Ovary (tissue), 3 donors: ENCODE measurements at regions not wholly inside any gene's neighbourhood (a gene's known extent, or its start where the extent isn't known, plus 50 kb on each side); places are given as distances from the start of the nearest gene placed in this dataset.

Experiments
- EP300 ChIP-seq: sonication (generic); formaldehyde crosslinking; IDR thresholded peaks from one replicate; pipeline ENCODE4 v1.6.1; 2017; ENCODE audit warnings: antibody characterized with exemption
- POLR2A ChIP-seq: fragments of 450-650 bp; IDR thresholded peaks from one replicate; pipeline ENCODE4 v1.6.1; 2017; ENCODE audit warnings: antibody characterized with exemption, mild to moderate bottlenecking, moderate library complexity
- TF ChIP-seq, protein P1 (sequence below), 3 donors: fragments of 450-650 bp in 2 of 3; fragments of 200-600 bp in 1 of 3; IDR thresholded peaks; one replicate each; pipeline versions ENCODE4 v1.5.1 to v1.8.0; 2016 to 2022; ENCODE audit warnings: antibody characterized with exemption in 3 of 3, mild to moderate bottlenecking in 1 of 3
- donor health status: DM: no; HTN: no; CAD: no.

DNA sequence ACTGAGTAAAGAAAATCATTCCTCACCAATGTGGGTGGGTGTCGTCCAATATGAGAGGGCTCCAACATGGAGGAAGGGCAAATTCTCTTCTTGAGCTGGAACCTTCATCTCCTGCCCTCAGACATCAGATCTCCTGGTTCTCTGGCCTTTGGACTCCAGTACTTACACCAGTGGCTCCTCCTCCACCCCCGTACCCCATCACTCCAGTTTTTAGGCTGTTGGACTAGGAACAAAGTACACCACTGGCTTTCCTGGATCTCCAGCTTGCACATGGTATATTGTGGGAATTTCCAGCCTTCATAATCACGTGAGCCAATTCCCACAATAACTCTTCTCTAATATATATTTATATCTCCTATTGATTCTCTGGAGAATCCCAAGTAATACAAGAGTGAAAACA, 196.9 kb downstream of the PDHA2 start:
- TF ChIP-seq, protein P1, sequence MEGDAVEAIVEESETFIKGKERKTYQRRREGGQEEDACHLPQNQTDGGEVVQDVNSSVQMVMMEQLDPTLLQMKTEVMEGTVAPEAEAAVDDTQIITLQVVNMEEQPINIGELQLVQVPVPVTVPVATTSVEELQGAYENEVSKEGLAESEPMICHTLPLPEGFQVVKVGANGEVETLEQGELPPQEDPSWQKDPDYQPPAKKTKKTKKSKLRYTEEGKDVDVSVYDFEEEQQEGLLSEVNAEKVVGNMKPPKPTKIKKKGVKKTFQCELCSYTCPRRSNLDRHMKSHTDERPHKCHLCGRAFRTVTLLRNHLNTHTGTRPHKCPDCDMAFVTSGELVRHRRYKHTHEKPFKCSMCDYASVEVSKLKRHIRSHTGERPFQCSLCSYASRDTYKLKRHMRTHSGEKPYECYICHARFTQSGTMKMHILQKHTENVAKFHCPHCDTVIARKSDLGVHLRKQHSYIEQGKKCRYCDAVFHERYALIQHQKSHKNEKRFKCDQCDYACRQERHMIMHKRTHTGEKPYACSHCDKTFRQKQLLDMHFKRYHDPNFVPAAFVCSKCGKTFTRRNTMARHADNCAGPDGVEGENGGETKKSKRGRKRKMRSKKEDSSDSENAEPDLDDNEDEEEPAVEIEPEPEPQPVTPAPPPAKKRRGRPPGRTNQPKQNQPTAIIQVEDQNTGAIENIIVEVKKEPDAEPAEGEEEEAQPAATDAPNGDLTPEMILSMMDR (IDR thresholded peaks at IDR 0.05): no peak
- TF ChIP-seq POLR2A: no peak
- TF ChIP-seq EP300: no peak
